ENCODE measurements at regions not wholly inside any gene's neighbourhood (a gene's known extent, or its start where the extent isn't known, plus 50 kb on each side); places are given as distances from the start of the nearest gene placed in this dataset.
"Not testable (repeated sequence)": the region's sequence is repeated elsewhere in the genome, so short reads cannot be mapped to it uniquely, and the experiment has no call there.

DNA sequence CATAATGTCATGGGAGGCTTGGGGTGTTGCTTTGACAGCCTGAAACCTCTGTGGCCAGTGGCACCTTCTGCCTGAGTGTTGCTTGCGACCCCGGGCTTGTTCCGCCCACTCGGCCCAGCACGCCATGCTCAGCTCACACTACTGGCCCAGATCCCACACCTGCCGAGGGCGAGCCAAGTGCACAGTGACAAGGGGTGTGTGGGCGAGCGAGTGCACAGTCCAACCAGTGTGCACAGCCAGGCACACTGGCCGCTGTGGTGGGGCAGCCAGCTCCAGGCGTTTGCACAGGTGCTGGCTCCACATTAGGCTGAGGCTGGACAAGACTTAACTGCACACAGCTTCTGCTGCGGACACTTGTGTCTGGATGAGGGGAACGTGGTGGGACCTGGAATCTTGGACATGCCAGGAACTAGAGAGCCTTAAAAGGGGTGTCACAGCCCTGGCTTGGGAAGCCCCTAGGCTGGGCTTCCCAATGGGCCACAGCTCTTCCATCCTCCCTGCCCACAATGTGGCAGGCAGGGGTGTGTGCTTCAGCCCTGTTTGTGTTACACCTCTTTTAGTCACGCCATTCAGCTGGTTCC is 609.2 kb upstream of the FOXG1 start:
- DNase-seq = no peak

DNA sequence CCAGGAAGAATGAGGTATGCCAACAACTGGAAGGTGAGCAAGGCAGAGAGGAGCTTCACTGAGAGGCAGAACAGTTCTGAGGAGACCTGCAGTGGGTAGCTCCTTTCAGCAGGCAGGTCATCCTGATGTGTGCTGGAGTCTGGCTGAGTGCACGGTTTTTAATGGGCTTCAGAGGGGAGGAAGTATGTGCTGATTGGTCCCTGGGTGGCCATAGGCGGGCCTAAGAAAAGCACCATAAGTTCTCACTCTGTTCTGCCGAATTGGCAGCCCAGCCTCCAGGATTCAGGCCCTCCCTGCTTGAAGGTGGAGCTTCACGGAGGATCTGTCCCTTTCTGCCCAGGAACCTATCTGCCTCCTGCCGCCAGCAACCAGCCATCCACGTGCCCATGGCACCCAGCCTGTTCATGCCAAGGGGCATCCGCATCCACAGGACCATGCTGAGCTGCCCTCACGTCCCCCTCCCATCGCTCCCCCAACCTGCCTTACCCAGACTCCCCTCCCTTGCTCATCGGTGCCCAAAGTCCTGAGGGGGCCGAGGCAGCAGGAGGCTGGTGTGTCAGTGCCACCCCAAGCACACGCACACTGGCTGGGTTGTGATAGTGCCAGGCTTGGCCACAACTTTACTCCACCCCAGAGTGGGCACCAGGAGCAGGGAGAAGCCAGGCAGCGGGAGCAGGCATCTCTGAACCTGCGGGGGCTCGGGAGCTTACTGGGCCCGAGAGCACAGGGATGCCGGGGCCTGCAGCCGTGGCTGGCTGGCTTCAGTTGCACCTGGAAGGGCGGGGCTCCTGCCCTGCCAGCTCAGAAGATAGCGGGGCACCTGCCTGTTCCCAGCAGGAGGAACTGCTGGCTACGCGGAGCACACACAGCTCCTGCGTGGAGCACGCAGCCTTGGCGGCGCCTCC is 608.4 kb upstream of the FOXG1 start:
- DNase-seq = no peak

DNA sequence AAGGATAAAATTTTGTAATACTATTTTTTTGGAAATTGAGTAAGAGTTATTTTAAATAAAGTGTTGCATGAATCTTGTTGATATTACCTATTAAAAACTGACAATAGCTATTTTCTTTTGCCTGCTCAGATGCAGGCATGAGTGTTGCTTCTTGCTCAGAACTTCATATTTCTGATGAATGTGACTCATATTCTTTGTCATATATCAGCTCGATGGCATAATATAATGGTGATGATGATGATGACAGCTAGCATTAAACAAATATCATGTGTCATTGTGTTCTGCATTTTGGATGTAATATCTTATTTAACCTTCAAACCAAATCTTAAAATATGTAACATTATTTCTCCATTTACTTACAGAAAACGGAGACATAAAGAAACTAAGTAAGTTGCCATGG is 605.5 kb upstream of the FOXG1 start:
- DNase-seq = no peak

DNA sequence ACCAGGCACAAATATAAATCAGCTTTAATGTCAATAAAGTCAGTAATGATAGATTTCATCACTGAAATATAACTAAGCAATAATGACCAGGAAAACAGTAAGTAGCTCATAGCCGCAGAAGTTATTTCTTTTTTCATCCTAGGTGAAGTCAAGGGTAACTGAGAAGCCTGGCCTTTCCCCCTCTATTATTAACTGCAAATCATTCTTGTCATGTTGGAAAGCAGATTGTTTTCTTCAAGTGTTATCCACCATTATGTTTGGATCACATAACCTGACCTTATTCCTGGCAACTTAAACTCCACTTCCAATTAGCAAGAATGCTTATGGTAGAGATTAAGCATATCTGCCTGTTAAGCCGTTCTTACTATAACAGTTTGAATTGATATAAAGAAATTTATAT is 603.4 kb upstream of the FOXG1 start:
- no peak for DNase-seq

DNA sequence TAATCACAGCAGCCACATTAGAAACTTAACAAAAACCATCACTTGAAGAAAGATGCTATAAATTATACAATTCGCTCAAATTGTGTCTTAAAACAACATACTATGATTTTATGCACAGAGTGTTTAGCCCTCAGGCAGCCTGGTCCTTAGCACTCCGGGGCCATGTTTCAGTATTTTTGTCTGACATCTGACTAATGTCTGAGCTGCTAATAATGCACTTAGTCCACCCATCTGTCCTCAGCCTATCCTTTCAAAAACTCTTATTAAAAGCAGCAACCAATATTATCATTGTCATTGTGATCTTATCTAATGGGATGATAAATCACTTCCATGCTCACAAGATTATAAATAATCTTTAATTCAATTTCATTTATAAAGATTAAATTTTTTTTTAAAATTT is 602.7 kb upstream of the FOXG1 start:
- no peak for DNase-seq

DNA sequence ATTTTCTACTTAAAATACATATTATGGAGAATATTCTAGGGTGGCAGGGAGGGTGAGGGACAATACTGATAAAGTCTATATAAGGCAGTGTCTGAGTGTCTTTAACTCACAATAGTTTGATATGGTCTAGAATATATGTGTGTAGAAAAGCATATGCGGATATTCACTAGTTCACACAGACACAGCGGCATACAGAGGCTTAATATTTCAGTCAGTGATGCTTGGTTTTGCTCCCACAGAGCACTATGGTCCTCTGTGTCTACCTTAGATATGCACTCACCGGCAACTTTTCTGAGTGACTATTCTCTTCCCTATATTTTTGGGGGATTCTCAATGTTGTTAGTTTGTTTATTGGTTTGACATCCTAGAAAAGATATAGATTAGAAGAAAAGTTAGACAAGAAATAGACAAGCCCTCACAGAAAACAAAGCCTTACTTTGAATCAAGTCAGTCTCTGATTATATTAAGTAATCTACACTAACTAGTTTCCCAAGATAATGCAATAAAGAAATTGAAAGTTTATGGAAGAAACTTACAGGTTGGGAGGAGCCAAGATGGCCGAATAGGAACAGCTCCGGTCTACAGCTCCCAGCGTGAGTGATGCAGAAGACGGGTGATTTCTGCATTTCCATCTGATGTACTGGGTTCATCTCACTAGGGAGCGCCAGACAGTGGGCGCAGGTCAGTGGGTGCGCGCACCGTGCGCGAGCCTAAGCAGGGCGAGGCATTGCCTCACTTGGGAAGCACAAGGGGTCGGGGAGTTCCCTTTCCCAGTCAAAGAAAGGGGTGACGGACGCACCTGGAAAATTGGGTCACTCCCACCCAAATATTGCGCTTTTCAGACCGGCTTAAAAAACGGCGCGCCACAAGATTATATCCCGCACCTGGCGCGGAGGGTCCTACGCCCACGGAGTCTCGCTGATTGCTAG is 578.4 kb upstream of the FOXG1 start:
- DNase-seq = not testable (repeated sequence)

DNA sequence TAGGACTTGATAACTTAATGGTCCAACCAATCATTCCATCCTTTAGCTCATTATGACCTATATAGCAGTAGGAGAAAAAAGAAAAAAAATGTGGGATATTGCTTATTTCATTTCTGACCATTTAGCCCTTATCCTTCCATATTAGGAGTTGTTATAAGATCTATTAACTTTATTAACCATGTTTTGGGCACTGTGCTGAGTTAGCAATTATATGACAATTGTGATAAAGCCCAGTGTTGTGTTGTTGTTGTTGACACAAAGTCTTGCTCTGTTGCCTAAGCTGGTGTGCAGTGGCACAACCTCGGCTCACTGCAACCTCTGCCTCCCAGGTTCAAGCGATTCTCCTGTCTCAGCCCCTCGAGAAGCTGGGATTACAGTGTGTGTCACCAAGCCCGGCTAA is 569.7 kb upstream of the FOXG1 start:
- DNase-seq = no peak

DNA sequence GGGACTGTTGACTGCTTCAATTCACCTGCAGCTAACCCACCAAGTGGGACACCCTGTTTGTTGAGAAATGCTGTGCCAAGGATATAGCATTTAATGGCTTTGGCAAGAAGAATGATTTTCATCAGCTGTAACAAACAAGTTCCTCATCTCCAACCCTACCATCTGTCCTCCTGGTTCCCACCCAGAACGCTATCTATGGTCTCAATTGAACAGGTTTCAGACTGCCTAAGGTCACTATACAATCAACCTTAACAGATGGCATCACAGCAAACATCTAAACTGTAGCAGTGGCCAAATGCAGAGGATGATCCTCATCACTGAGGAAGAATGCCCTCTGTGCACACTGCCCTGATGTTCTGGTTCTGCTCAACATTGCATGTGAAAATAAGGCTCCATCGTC is 546.2 kb upstream of the FOXG1 start:
- DNase-seq = no peak

DNA sequence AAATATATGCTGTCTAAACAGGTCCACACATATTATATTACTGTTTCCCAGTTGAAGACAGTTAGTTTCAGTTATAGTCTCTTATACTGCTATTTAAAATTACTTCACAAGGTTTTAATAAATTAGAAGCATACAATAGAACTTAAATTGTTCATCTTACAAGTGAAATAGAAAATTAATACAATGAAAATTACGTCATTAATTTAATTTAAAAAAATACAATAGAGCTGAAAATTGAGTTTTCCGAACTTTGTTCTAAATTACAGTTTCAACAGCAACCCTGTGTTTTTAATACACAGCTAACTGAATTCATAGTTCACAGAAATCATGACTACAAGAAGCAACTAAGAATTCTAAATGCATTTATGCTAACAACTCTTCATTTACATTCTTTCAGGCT is 525.7 kb upstream of the FOXG1 start:
- no peak for DNase-seq

DNA sequence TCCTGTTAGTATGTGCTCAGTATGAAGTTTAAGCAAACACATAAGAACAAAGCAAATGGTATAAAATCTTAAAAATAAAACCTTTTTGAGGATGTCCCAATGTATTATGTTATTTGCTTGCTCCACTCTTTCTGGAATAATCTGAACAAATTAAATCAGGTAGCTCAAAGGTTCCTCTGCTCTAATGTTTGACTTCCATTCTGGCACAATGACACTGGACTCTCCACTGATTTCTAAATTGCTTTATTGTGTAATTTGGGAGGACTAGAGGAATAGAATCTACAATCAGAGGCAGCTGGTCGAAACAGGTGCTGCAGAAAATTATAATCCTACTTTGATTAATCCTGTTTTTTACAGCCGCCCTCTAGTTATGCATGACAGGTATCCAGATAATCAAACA is 523.7 kb upstream of the FOXG1 start:
- DNase-seq = no peak

DNA sequence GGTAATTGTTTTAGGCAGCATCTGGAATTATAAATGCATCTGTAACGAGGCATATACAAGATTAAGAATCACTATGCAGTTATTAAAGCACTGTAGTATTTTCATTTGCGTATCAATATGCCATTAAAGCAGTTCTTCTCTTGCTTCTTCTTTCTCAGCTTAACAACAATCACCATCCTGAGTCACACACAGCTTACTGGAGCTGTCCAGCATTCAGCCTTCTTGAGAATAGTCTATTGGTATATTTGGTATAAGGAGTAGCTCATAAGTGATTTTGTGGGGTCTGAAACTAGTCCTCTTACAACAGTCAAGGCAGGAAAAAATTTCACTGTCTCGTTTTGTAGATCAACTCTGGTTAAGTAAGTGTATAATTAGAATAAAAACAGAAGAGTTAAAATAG is 523.0 kb upstream of the FOXG1 start:
- no peak for DNase-seq

DNA sequence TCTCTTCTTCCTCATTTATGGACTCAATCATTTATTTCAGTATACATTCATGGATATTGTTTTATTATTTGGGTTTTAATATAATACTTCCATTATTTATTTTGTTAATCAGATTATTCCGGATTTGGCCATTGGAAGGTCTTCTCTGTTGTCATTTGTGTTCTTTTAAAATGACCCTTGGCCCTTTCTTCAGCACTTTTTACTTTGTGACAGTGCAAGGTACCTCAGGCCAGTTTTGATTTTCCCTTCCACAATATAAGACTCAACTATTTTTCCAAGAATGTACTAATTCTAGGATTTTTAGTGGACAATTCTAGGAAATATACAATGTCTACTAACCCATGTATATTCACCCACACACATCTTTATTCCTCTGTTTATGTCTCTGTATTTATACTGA is 521.4 kb upstream of the FOXG1 start:
- no peak for DNase-seq

DNA sequence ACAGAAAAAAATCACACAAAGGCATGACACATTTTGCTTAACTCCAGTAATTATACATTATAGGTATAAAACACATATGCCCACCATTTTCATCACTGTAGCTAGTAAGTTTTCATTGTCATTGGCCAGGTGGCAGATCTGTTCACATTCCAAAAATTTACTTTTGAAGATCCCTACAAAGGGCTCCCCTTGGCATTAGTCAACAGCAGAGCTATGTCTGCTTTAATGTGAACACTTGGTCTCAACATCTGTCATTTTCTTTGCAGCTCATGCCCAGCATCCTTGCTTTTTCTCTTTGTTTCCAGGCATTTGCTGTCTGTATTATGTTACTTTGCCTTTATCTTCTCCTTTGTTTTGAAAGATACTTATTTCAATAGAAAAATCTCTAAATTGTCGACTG is 519.1 kb upstream of the FOXG1 start:
- DNase-seq = no peak

DNA sequence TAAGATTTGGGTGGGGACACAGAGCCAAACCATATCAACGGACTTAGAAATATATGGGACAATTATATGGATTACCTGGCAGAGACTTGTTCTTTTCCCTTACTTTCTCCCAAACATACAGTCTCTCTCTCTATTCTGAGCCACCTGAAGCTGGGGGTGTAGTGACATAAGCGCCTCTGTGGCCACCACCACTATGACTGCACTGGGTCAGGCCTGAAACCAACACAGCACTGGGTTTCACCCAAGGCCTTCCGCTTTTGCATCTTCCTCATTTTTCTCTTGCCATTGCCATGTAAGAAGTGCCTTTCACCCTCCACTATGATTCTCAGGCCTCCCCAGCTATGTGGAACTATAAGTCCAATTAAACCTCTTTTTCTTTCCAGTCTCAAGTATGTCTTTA is 514.5 kb upstream of the FOXG1 start:
- not testable (repeated sequence) for DNase-seq

DNA sequence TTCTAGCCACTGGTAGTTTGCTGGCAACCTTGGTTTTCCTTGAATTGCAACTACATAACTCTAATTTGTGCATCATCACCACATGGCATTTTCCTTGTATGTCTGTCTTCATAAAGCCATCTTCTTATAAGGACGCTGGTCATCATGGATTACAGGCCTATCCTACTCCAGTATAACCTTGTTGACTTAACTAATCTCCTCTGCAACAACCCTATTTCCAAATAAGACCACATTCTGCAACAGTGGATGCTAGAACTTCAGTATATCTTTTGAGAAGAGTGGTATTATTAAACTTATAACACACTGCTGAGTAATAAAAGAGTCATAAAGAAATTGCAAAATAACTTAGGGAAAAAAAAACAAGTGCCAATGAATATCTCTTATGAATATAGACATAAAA is 511.8 kb upstream of the FOXG1 start:
- no peak for DNase-seq

DNA sequence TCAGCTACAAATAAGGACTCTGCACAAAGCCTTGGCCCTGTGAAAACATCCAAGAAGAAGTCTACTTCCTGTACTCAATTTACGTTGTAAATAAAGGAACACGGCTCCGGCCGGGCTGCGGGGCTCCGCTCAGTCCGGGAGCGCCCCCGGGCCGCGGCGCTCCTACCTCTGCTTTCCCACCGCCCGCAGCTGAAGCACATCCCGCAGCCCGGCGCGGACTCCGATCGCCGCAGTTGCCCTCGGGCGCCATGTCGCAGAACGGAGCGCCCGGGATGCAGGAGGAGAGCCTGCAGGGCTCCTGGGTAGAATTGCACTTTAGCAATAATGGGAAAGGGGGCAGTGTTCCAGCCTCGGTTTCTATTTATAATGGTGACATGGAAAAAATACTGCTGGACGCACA is 502.3 kb upstream of the FOXG1 start:
- DNase-seq = no peak

DNA sequence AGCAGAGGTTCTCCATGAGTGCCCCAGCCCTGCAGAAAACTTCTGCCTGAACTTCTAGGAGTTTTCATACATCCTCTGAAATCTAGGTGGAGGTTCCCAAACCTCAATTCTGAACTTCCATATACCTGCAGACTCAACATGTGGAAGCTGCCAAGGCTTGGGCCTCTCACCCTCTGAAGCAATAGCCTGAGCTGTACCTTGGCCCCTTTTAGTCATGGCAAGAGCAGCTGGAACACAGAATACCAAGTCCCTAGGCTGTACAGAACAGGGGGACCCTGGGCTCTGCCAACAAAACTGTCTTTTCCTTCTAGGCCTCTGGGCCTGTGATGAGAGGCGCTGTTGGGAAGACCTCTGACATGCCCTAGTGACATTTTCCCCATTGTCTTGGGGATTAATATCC is 494.3 kb upstream of the FOXG1 start:
- DNase-seq = no peak

DNA sequence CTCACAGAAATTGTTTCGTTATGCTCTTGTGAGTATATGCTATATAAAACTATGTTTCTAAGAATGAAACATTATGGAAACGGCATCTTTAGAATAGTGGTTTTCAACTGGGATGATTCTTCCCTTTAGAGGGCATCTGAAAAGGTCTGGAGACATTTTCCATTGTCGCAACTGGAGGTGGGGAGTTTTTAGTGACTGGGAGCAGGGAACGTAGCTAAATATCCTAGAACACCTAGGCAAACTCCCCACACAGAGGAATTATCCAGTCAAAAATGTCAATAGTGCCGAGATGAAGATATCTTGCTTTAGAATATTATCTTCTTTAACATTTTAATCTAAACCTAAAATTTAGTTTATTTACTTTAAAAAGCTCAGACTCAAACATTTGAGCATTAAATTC is 486.1 kb upstream of the FOXG1 start:
- no peak for DNase-seq

DNA sequence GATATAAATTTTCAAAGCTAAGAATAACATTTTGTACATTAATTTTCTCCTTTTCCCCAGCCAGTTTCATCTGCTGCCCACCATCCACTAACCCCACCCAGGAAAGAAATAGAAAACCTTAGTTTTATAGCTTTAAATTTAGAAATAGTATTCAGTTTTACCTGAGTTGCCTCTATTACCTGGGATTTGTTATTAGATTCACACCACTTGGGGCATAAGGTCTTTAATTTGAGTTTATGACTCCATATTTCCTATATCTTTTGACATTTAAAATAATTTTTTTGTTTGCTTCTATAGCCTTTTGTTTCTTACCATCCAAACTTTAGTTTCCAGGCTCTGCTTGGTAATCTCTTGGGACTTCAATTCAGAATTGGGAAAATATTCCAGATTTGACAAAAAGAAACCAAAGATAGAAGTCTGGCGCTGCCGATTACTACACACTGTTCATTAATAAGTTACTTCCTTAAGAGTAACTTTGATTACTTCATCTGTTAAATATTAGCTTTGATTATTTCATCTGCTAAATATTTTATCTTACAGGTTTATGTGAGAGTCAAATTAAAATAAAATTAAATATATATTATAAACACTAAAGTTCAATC is 485.5 kb upstream of the FOXG1 start:
- no peak for DNase-seq

DNA sequence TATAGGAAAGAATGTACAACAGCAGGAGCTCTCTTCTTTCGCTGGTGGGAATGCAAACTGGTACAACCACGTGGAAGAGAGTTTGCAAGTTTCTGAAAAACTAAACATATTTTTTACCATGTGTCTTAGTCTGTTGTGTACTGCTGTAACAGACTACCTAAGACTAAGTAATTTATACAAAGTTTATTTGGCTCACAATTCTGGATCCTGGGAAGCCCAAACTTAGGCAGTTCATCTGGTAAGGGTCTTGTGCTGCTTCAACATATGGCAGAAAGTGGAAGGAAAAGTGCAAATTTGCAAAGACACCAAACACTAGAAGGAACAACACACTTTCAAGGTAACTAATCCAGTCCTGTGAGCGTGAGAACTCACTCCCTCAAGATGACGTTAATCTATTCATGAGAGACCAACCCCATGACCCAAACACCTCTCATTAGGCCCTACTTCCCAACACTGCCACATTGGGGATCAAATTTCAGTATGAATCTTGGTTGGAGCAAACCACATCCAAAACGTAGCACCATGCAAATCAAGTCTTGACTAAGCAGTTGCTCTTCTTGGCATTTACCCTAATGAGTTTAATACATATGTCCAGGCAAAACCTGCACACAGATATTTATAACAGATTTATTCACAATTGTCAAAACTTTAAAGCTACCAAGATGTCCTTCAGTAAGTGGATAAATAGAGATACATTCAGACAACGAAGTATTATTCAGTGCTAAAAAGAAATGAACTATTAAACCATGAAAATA is 481.9 kb upstream of the FOXG1 start:
- no peak for DNase-seq

DNA sequence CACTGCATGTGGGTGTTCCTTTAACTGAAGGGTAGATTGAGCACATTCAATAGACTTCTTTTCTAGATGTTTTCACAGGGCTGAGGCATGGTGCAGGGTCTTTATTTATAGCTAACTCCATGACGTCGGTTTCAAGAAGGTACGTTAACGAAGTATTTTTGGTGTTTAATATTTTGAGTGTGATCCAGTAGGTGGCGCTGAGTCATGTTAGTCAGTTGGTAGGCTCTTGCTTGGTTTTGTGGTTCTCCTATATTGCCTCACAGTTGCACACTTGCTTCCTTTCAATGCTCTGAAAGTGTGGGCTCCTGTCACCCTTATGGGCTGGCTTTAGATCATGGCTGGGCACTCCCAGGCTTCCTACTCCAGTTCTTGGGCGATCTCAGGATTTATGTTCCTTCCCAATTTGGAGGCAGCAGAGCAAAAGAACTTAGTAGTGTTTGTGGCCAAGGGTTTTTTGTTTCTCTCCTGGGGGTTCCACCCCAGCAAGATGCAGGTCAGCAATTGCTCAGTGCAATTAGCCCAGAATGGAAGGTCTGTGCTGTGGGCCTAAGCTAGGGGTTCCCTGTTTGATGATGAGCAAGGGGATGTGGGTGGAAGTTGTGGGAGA is 471.6 kb upstream of the FOXG1 start:
- no peak for DNase-seq

DNA sequence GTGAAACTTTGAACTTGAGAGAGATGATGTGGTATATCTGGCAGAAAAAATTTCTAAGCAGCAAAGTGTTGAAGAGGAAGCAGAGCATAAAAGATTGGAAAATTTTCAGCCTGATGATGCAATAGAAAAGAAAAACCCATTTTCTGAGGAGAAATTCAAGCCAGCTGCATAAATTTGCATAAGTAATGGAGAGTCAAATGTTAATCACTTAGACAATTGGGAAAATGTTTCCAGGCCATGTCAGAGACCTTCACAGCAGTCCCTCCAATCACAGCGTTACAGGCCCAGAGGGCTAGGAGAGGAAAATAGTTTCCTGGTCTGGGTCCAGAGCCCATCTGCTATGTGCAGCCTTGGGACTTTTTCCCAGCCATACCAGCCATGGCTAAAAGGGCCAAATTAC is 469.0 kb upstream of the FOXG1 start:
- no peak for DNase-seq
